EH (cell line): ENCODE measurements at regions not wholly inside any gene's neighbourhood (a gene's known extent, or its start where the extent isn't known, plus 50 kb on each side); places are given as distances from the start of the nearest gene placed in this dataset.
"Not testable (repeated sequence)": the region's sequence is repeated elsewhere in the genome, so short reads cannot be mapped to it uniquely, and the experiment has no call there.

ENCODE experiments used
- DNase-seq: peaks from one replicate; pipeline ENCODE4 v3.0.0-alpha.2; 2015; ENCODE audit warnings: low read depth

- no peak for DNase-seq
Measured at GRCh38 chr2:138271467-138271866, 230.1 kb upstream of the SPOPL start.

GRCh38 chr2:138272524-138273195 is 228.9 kb upstream of the SPOPL start:
- DNase-seq, result peak; percentile 53

- DNase-seq, result not testable (repeated sequence)
Measured at GRCh38 chr2:138273280-138273679, 228.3 kb upstream of the SPOPL start.

- DNase-seq, result peak; percentile 84
Measured at GRCh38 chr2:138274421-138275291, 226.9 kb upstream of the SPOPL start.

- DNase-seq, result peak; percentile 9
Measured at GRCh38 chr2:138275292-138275690, 226.3 kb upstream of the SPOPL start.

GRCh38 chr2:138275881-138276280 is 225.7 kb upstream of the SPOPL start:
- peak; percentile 54 for DNase-seq

- peak; percentile 42 for DNase-seq
Measured at GRCh38 chr2:138276339-138276738, 225.2 kb upstream of the SPOPL start.

GRCh38 chr2:138277062-138277461 is 224.5 kb upstream of the SPOPL start:
- no peak for DNase-seq

- DNase-seq, result peak; percentile 65
Measured at GRCh38 chr2:138279871-138280270, 221.7 kb upstream of the SPOPL start.

- no peak for DNase-seq
Measured at GRCh38 chr2:138280999-138281695, 220.4 kb upstream of the SPOPL start.

- DNase-seq, result no peak
Measured at GRCh38 chr2:138282014-138282672, 219.4 kb upstream of the SPOPL start.

- no peak for DNase-seq
Measured at GRCh38 chr2:138291805-138292204, 209.8 kb upstream of the SPOPL start.

GRCh38 chr2:138293045-138293444 is 208.5 kb upstream of the SPOPL start:
- DNase-seq, result no peak

- DNase-seq, result no peak
Measured at GRCh38 chr2:138293549-138293948, 208.0 kb upstream of the SPOPL start.

GRCh38 chr2:138294451-138294850 is 207.1 kb upstream of the SPOPL start:
- DNase-seq, result no peak

GRCh38 chr2:138296365-138296764 is 205.2 kb upstream of the SPOPL start:
- no peak for DNase-seq

GRCh38 chr2:138298120-138298814 is 203.3 kb upstream of the SPOPL start:
- no peak for DNase-seq

GRCh38 chr2:138298900-138299299 is 202.7 kb upstream of the SPOPL start:
- no peak for DNase-seq

- DNase-seq, result no peak
Measured at GRCh38 chr2:138306626-138307025, 194.9 kb upstream of the SPOPL start.

GRCh38 chr2:138307099-138307498 is 194.5 kb upstream of the SPOPL start:
- DNase-seq, result no peak

GRCh38 chr2:138309760-138310159 is 191.8 kb upstream of the SPOPL start:
- no peak for DNase-seq

- no peak for DNase-seq
Measured at GRCh38 chr2:138312061-138312460, 189.5 kb upstream of the SPOPL start.
